ENCODE measurements at regions not wholly inside any gene's neighbourhood (a gene's known extent, or its start where the extent isn't known, plus 50 kb on each side); places are given as distances from the start of the nearest gene placed in this dataset.
A peak's percentile ranks its signal among the peaks of the same experiment; 100 is the strongest.

GRCh38 chr3:160159806-160160205, 65.4 kb upstream of the C3orf80 start:
- FAIRE-seq, result no peak
- no peak for TF ChIP-seq CTCF (IDR thresholded peaks at IDR 0.05; ENCODE audit: insufficient read depth, missing control alignments)
- no peak for DNase-seq (ENCODE audit: insufficient read length, low spot score)

GRCh38 chr3:160161921-160162320, 63.3 kb upstream of the C3orf80 start:
- no peak for TF ChIP-seq CTCF (IDR thresholded peaks at IDR 0.05; ENCODE audit: insufficient read depth, missing control alignments)
- DNase-seq (ENCODE audit: insufficient read length, low spot score), result no peak
- FAIRE-seq, result no peak

GRCh38 chr3:160162440-160162839, 62.8 kb upstream of the C3orf80 start:
- DNase-seq (ENCODE audit: insufficient read length, low spot score) (no peak), FAIRE-seq (no peak)
- no peak for TF ChIP-seq CTCF (IDR thresholded peaks at IDR 0.05; ENCODE audit: insufficient read depth, missing control alignments)

GRCh38 chr3:160163229-160163878, 61.9 kb upstream of the C3orf80 start:
- DNase-seq (ENCODE audit: insufficient read length, low spot score) (no peak), FAIRE-seq (peak; percentile 68)
- peak; percentile 65 for TF ChIP-seq CTCF (IDR thresholded peaks at IDR 0.05; ENCODE audit: insufficient read depth, missing control alignments)

GRCh38 chr3:160168246-160168645, 57.0 kb upstream of the C3orf80 start:
- DNase-seq (ENCODE audit: insufficient read length, low spot score) (no peak), FAIRE-seq (no peak)
- no peak for TF ChIP-seq CTCF (IDR thresholded peaks at IDR 0.05; ENCODE audit: insufficient read depth, missing control alignments)

- FAIRE-seq (no peak), DNase-seq (ENCODE audit: insufficient read length, low spot score) (no peak)
- no peak for TF ChIP-seq CTCF (IDR thresholded peaks at IDR 0.05; ENCODE audit: insufficient read depth, missing control alignments)
These were observed 55.9 kb upstream of the C3orf80 start for GRCh38 chr3:160169139-160169976.
